ENCODE measurements at regions not wholly inside any gene's neighbourhood (a gene's known extent, or its start where the extent isn't known, plus 50 kb on each side); places are given as distances from the start of the nearest gene placed in this dataset.

DNA sequence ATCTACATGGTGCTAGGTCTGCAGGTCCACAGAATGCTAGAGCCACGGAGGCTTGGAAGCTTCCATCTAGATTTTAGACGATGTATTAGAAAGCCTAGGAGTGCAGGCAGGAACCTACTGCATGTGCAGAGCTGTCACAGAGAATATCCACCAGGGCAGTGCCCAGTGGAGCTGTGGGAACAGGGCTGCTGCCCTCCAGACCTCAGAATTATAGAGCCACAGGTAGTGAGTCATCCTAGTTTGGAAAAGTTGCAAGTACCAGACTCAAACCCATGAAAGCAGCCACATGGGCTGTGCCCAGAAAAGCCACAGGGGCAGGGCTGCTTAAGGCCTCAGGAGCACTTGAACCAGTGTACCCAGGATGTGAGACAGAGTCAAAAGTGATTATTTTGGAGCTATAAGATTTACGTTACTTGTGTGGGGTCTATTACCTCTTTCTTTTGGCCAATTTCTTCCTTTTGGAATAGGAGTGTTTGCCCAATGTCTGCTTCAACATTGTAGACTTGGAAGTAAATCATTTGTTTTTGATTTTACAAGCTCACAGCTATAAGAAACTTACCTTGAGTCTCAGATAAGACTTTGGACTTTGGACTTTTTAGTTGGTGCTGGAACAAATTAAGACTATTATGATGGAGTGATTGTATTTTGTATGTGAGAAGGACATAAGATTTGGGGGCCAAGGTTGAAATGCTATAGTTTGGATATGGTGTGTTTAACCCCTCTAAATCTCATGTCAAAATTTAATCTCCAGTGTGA is 143.5 kb upstream of the CHRDL1 start:
- ATAC-seq, result no peak

GRCh38 chrX:110924871-110925270 is 129.3 kb upstream of the CHRDL1 start:
- H4K20me1 ChIP-seq (ENCODE audit: insufficient read depth), result no peaks in the 10 kb centered on the region
- ATAC-seq (no peak), DNase-seq (ENCODE audit: low read depth, low spot score) (no peak)
- H3K4me2 ChIP-seq (ENCODE audit: low read length), result no peak overlapping the region
- H3K4me1 ChIP-seq (ENCODE audit: control insufficient read depth in 1 of 2, insufficient read depth in 2 of 2, low read length in 2 of 2), result no peaks in the 10 kb centered on the region
- ChIA-PET CTCF (no interaction called here), RAD21 (ENCODE audit: low non-redundant PET in 1 of 2, low total read pairs in 2 of 2, uncharacterized antibody in 2 of 2, unreplicated experiment in 2 of 2) (no interaction called here), POLR2A (no interaction called here)
- no peak overlapping the region for H3K27ac ChIP-seq (ENCODE audit: low read depth, low read length)
- no peaks in the 10 kb centered on the region for H3K27me3 ChIP-seq (ENCODE audit: insufficient read depth, low read length)
- TF ChIP-seq, protein P1, sequence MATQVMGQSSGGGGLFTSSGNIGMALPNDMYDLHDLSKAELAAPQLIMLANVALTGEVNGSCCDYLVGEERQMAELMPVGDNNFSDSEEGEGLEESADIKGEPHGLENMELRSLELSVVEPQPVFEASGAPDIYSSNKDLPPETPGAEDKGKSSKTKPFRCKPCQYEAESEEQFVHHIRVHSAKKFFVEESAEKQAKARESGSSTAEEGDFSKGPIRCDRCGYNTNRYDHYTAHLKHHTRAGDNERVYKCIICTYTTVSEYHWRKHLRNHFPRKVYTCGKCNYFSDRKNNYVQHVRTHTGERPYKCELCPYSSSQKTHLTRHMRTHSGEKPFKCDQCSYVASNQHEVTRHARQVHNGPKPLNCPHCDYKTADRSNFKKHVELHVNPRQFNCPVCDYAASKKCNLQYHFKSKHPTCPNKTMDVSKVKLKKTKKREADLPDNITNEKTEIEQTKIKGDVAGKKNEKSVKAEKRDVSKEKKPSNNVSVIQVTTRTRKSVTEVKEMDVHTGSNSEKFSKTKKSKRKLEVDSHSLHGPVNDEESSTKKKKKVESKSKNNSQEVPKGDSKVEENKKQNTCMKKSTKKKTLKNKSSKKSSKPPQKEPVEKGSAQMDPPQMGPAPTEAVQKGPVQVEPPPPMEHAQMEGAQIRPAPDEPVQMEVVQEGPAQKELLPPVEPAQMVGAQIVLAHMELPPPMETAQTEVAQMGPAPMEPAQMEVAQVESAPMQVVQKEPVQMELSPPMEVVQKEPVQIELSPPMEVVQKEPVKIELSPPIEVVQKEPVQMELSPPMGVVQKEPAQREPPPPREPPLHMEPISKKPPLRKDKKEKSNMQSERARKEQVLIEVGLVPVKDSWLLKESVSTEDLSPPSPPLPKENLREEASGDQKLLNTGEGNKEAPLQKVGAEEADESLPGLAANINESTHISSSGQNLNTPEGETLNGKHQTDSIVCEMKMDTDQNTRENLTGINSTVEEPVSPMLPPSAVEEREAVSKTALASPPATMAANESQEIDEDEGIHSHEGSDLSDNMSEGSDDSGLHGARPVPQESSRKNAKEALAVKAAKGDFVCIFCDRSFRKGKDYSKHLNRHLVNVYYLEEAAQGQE (IDR thresholded peaks at IDR 0.05; ENCODE audit: low read depth), result no peak
- TF ChIP-seq ATF3 (IDR thresholded peaks at IDR 0.05) (no peak), EZH2 (IDR thresholded peaks at IDR 0.05) (no peak)
- no peaks in the 10 kb centered on the region for H3K9me2 ChIP-seq (ENCODE audit: insufficient read depth)
- no peaks in the 10 kb centered on the region for H3K36me3 ChIP-seq (ENCODE audit: control insufficient read depth in 1 of 2, insufficient read depth in 2 of 2, low read length in 2 of 2)
- no peaks in the 10 kb centered on the region for H3K79me2 ChIP-seq (ENCODE audit: insufficient read depth, low read length)
- no TSS peak for BruUV-seq (replicated peaks)
- intact Hi-C loops (cut with micrococcal nuclease), result no loop called here
- no peak overlapping the region for H2AFZ ChIP-seq (ENCODE audit: low read depth, low read length, poor library complexity, severe bottlenecking)
- no peak overlapping the region for H3K4me3 ChIP-seq (replicated peaks in 1 of 2; ENCODE audit: low read depth in 1 of 2, low read length in 2 of 2)
- no peak overlapping the region for H3K9ac ChIP-seq (ENCODE audit: low read length)
- no peaks in the 10 kb centered on the region for H3K9me3 ChIP-seq (ENCODE audit: control insufficient read depth in 1 of 2, insufficient read depth in 1 of 2, low read depth in 1 of 2, low read length in 2 of 2)

More for the DNA sequence above, 143.5 kb upstream of the CHRDL1 start:
- intact Hi-C loops (cut with micrococcal nuclease), result no loop called here
- Histone ChIP-seq H3K27ac (ENCODE audit: low read depth, low read length) (no peak overlapping the region), H3K27me3 (ENCODE audit: insufficient read depth, low read length) (no peaks in the 10 kb centered on the region), H3K36me3 (ENCODE audit: control insufficient read depth in 1 of 2, insufficient read depth in 2 of 2, low read length in 2 of 2) (no peaks in the 10 kb centered on the region), H4K20me1 (ENCODE audit: insufficient read depth) (no peaks in the 10 kb centered on the region), H3K9me2 (ENCODE audit: insufficient read depth) (no peaks in the 10 kb centered on the region), H3K4me1 (ENCODE audit: control insufficient read depth in 1 of 2, insufficient read depth in 2 of 2, low read length in 2 of 2) (no peaks in the 10 kb centered on the region), H2AFZ (ENCODE audit: low read depth, low read length, poor library complexity, severe bottlenecking) (no peak overlapping the region), H3K4me2 (ENCODE audit: low read length) (no peak overlapping the region), H3K4me3 (replicated peaks in 1 of 2; ENCODE audit: low read depth in 1 of 2, low read length in 2 of 2) (no peak overlapping the region), H3K9me3 (ENCODE audit: control insufficient read depth in 1 of 2, insufficient read depth in 1 of 2, low read depth in 1 of 2, low read length in 2 of 2) (no peaks in the 10 kb centered on the region), H3K79me2 (ENCODE audit: insufficient read depth, low read length) (no peaks in the 10 kb centered on the region), H3K9ac (ENCODE audit: low read length) (no peak overlapping the region)
- BruUV-seq (replicated peaks), result no TSS peak
- TF ChIP-seq ZFX (IDR thresholded peaks at IDR 0.05) (no peak), POLR2AphosphoS5 (IDR thresholded peaks at IDR 0.05; ENCODE audit: low read depth, low read length) (no peak), ATF3 (IDR thresholded peaks at IDR 0.05) (no peak)
- CTCF ChIA-PET, result no interaction called here
- DNase-seq (ENCODE audit: low read depth, low spot score), result no peak
- RAD21 ChIA-PET (ENCODE audit: low non-redundant PET in 1 of 2, low total read pairs in 2 of 2, uncharacterized antibody in 2 of 2, unreplicated experiment in 2 of 2), result no interaction called here
- POLR2A ChIA-PET, result no interaction called here
